GM23248 (cell line): ENCODE measurements at regions not wholly inside any gene's neighbourhood (a gene's known extent, or its start where the extent isn't known, plus 50 kb on each side); places are given as distances from the start of the nearest gene placed in this dataset.
"Not testable (repeated sequence)": the region's sequence is repeated elsewhere in the genome, so short reads cannot be mapped to it uniquely, and the experiment has no call there.

Experiments
- DNase-seq: peaks from one replicate; pipeline ENCODE4 v3.0.0-alpha.2; 2015
- H2AFZ ChIP-seq: fragments of 200-600 bp; sonication (generic); 2 replicates; pipeline ENCODE4 v1.6.1; 2016; ENCODE audit warnings: antibody characterized with exemption
- H3F3A ChIP-seq: fragments of 200-600 bp; sonication (generic); 2 replicates; pipeline ENCODE4 v1.6.1; 2016; ENCODE audit warnings: mild to moderate bottlenecking, antibody characterized with exemption, mixed run types; ENCODE audit not compliant: insufficient read depth
- H3K27ac ChIP-seq: fragments of 200-600 bp; sonication (generic); 2 replicates; pipeline ENCODE4 v1.5.1; 2016; ENCODE audit warnings: mild to moderate bottlenecking
- H3K27me3 ChIP-seq: fragments of 200-600 bp; sonication (generic); replicated peaks from 2 replicates; pipeline ENCODE4 v1.6.1; 2016; ENCODE audit warnings: mild to moderate bottlenecking; ENCODE audit not compliant: insufficient read depth
- H3K36me3 ChIP-seq: fragments of 200-600 bp; sonication (generic); 2 replicates; pipeline ENCODE4 v1.6.1; 2016; ENCODE audit warnings: low read depth, mild to moderate bottlenecking
- H3K4me1 ChIP-seq: fragments of 200-600 bp; sonication (generic); 2 replicates; pipeline ENCODE4 v1.6.1; 2016; ENCODE audit warnings: mild to moderate bottlenecking; ENCODE audit not compliant: insufficient read depth
- H3K4me2 ChIP-seq: fragments of 200-600 bp; sonication (generic); one replicate; pipeline ENCODE4 v1.6.1; 2016; ENCODE audit warnings: mild to moderate bottlenecking; ENCODE audit not compliant: unreplicated experiment
- H3K4me3 ChIP-seq: fragments of 200-600 bp; sonication (generic); 2 replicates; pipeline ENCODE4 v1.5.1; 2016; ENCODE audit warnings: mild to moderate bottlenecking
- H3K79me2 ChIP-seq: fragments of 200-600 bp; sonication (generic); 2 replicates; pipeline ENCODE4 v1.6.1; 2016; ENCODE audit warnings: mild to moderate bottlenecking; ENCODE audit not compliant: insufficient read depth
- H3K9ac ChIP-seq: fragments of 200-600 bp; sonication (generic); 2 replicates; pipeline ENCODE4 v1.6.1; 2016; ENCODE audit warnings: mild to moderate bottlenecking
- H3K9me2 ChIP-seq: fragments of 200-600 bp; sonication (generic); 2 replicates; pipeline ENCODE4 v1.6.1; 2016; ENCODE audit warnings: mixed run types, mild to moderate bottlenecking, moderate library complexity; ENCODE audit not compliant: insufficient read depth
- H3K9me3 ChIP-seq: fragments of 200-600 bp; sonication (generic); one replicate; pipeline ENCODE4 v1.6.1; 2017; ENCODE audit warnings: low read depth
- H4K20me1 ChIP-seq: fragments of 200-600 bp; sonication (generic); 2 replicates; pipeline ENCODE4 v1.6.0; 2016; ENCODE audit not compliant: insufficient read depth
- EZH2 ChIP-seq: fragments of 200-600 bp; sonication (generic); IDR thresholded peaks from 2 replicates; pipeline ENCODE4 v1.6.1; 2018; ENCODE audit warnings: antibody characterized with exemption, mild to moderate bottlenecking; ENCODE audit not compliant: insufficient read depth, poor library complexity, severe bottlenecking
- EZH2phosphoT487 ChIP-seq: fragments of 200-600 bp; sonication (generic); IDR thresholded peaks from 2 replicates; pipeline ENCODE4 v1.6.1; 2018; ENCODE audit warnings: antibody characterized with exemption, moderate library complexity, mild to moderate bottlenecking, low read depth; ENCODE audit not compliant: insufficient read depth
- WGBS, 2 experiments: methylation state at CpG; one replicate each; pipeline ENCODE4 v1.1.6; 2015 to 2017; ENCODE audit warnings: low lambda C conversion rate in 2 of 2, low coverage in 1 of 2; ENCODE audit errors: missing lambda C conversion rate in 2 of 2; 5-methylcytosine and 5-hydroxymethylcytosine counted together
- in situ Hi-C: fragments of 300-500 bp; cut with MboI; formaldehyde crosslinking; loops from 2 replicates; pipeline ENCODE4 v1.15.0; 2020

DNA sequence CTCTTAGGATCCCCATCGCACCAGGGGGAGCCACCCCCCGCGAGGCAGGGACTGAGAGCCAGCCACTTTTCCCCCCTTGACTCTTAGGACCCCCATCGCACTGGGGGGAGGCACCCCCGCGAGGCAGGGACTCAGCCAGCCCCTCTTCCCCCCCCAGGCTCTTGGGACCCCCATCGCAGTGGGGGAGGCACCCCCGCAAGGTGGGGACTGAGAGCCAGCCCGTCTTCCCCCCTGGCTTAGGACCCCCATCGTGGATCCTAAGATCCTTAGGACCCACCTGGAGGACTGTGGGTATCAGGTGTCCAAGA, 365.2 kb upstream of the SPRY2 start:
- no peaks in the 10 kb centered on the region for H3K79me2 ChIP-seq
- H2AFZ ChIP-seq = no peak overlapping the region
- no peaks in the 10 kb centered on the region for H3F3A ChIP-seq
- H4K20me1 ChIP-seq = no peaks in the 10 kb centered on the region
- no peaks in the 10 kb centered on the region for H3K36me3 ChIP-seq
- no peaks in the 10 kb centered on the region for H3K27me3 ChIP-seq
- H3K9me3 ChIP-seq = no peaks in the 10 kb centered on the region
- no peaks in the 10 kb centered on the region for H3K9me2 ChIP-seq
- 67 to 79% methylated on average over 1 to 10 of the region's 10 CpGs for WGBS, 2 experiments
- no peak overlapping the region for H3K4me2 ChIP-seq
- no peak overlapping the region for H3K9ac ChIP-seq
- in situ Hi-C loops = no loop called here
- no peak for DNase-seq
- no peak for TF ChIP-seq EZH2
- TF ChIP-seq EZH2phosphoT487 = no peak
- H3K4me1 ChIP-seq = no peaks in the 10 kb centered on the region
- H3K4me3 ChIP-seq = no peak overlapping the region
- no peak overlapping the region for H3K27ac ChIP-seq

DNA sequence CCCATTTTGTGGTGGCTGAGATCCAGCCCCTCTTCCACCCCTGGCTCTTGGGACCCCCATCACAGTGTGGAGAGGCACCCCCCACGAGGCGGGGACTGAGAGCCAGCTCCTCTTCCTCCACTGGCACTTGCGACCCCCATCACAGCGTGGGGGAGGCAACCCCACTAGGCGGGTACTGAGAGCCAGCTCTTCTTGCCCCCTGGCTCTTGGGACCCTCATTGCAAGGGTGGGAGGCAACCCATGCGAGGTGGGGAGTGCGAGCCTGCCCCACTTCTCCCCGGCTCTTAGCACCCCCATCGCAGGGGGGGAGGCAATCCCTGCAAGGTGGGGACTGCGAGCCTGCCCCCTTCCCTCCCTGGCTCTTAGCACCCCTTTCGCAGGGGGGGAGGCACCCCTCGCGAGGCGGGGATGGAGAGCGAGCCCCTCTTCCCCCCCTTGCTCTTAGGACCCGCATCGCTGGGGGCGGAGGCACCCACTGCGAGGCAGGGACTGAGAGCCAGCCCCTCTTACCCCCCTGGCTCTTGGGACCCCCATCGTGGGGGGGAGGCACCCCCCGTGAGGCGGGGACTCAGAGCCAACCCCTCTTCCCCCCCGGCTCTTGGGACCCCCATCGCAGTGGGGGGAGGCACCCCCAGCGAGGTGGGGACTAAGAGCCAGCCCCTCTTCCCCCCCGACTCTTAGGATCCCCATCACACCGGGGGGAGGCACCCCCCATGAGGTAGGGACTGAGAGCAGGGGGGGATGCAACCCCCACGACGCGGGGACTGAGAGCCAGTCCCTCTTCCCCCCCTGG, 364.6 kb upstream of the SPRY2 start:
- no peaks in the 10 kb centered on the region for H3K9me3 ChIP-seq

GRCh38 chr13:80704369-80704768, 363.4 kb upstream of the SPRY2 start:
- Histone ChIP-seq H3F3A (no peaks in the 10 kb centered on the region), H3K9ac (no peak overlapping the region), H3K36me3 (no peaks in the 10 kb centered on the region), H3K9me3 (no peaks in the 10 kb centered on the region), H3K27me3 (no peaks in the 10 kb centered on the region), H3K27ac (no peak overlapping the region), H3K4me1 (no peaks in the 10 kb centered on the region), H4K20me1 (no peaks in the 10 kb centered on the region), H3K9me2 (no peaks in the 10 kb centered on the region), H3K4me3 (no peak overlapping the region), H2AFZ (no peak overlapping the region), H3K79me2 (no peaks in the 10 kb centered on the region), H3K4me2 (no peak overlapping the region)
- DNase-seq = no peak
- in situ Hi-C loops = no loop called here
- WGBS, 2 experiments = 64 to 83% methylated on average over 3 to 20 of the region's 20 CpGs
- TF ChIP-seq EZH2phosphoT487 = no peak
- no peak for TF ChIP-seq EZH2

More for the DNA sequence above, 364.6 kb upstream of the SPRY2 start:
- H3K4me2 ChIP-seq = no peak overlapping the region
- H3K4me3 ChIP-seq = no peak overlapping the region
- H3K79me2 ChIP-seq = no peaks in the 10 kb centered on the region
- in situ Hi-C loops = no loop called here
- TF ChIP-seq EZH2phosphoT487 (no peak), EZH2 (no peak)
- no peaks in the 10 kb centered on the region for H3K36me3 ChIP-seq
- 77 to 87% methylated on average over 4 to 26 of the region's 30 CpGs for WGBS, 2 experiments
- H3K4me1 ChIP-seq = no peaks in the 10 kb centered on the region
- H3F3A ChIP-seq = no peaks in the 10 kb centered on the region
- H3K9me2 ChIP-seq = no peaks in the 10 kb centered on the region
- no peak overlapping the region for H2AFZ ChIP-seq
- no peak for DNase-seq
- no peak overlapping the region for H3K27ac ChIP-seq
- H3K27me3 ChIP-seq = no peaks in the 10 kb centered on the region
- no peaks in the 10 kb centered on the region for H4K20me1 ChIP-seq
- H3K9ac ChIP-seq = no peak overlapping the region

GRCh38 chr13:80695841-80696240, 354.9 kb upstream of the SPRY2 start:
- in situ Hi-C loops = no loop called here
- no peaks in the 10 kb centered on the region for H4K20me1 ChIP-seq
- no peak overlapping the region for H3K4me2 ChIP-seq
- no peak for DNase-seq
- no peak for TF ChIP-seq EZH2
- TF ChIP-seq EZH2phosphoT487 = no peak
- no peaks in the 10 kb centered on the region for H3K36me3 ChIP-seq
- no peaks in the 10 kb centered on the region for H3K9me3 ChIP-seq
- H3F3A ChIP-seq = no peaks in the 10 kb centered on the region
- no peaks in the 10 kb centered on the region for H3K4me1 ChIP-seq
- H3K79me2 ChIP-seq = no peaks in the 10 kb centered on the region
- WGBS, 2 experiments = 6 to 8% methylated on average over 1 of the region's 1 CpG
- H3K27ac ChIP-seq = no peak overlapping the region
- no peaks in the 10 kb centered on the region for H3K9me2 ChIP-seq
- H3K9ac ChIP-seq = no peak overlapping the region
- no peak overlapping the region for H3K4me3 ChIP-seq
- no peak overlapping the region for H2AFZ ChIP-seq
- no peaks in the 10 kb centered on the region for H3K27me3 ChIP-seq

GRCh38 chr13:80691814-80692213, 350.9 kb upstream of the SPRY2 start:
- in situ Hi-C loops, H3F3A ChIP-seq, H3K27ac ChIP-seq, H3K79me2 ChIP-seq, H3K4me1 ChIP-seq, H3K36me3 ChIP-seq, H3K4me2 ChIP-seq, H4K20me1 ChIP-seq, H3K9me2 ChIP-seq, H3K4me3 ChIP-seq, DNase-seq, H3K9me3 ChIP-seq, H3K27me3 ChIP-seq, H3K9ac ChIP-seq, H2AFZ ChIP-seq: not testable (repeated sequence)
- WGBS, 2 experiments = 15 to 25% methylated on average over 2 of the region's 2 CpGs
